ENCODE measurements at regions not wholly inside any gene's neighbourhood (a gene's known extent, or its start where the extent isn't known, plus 50 kb on each side); places are given as distances from the start of the nearest gene placed in this dataset.

GRCh38 chr13:88097541-88097940, 426.4 kb downstream of the SLITRK5 start:
- Histone ChIP-seq H4K20me1 (ENCODE audit: control insufficient read depth, insufficient read depth, low read depth, low read length) (no peaks in the 10 kb centered on the region), H3K4me2 (ENCODE audit: low read length) (no peak overlapping the region), H3K4me1 (ENCODE audit: control insufficient read depth, low read length) (no peaks in the 10 kb centered on the region), H3K27ac (ENCODE audit: low read depth, low read length) (no peak overlapping the region), H3K4me3 (ENCODE audit: low read length) (no peak overlapping the region), H3K9me2 (replicated peaks; ENCODE audit: control insufficient read depth, low read length) (no peaks in the 10 kb centered on the region), H3K27me3 (ENCODE audit: control insufficient read depth, low read length) (no peaks in the 10 kb centered on the region), H3K9me3 (ENCODE audit: control insufficient read depth, insufficient read depth, low read length) (no peaks in the 10 kb centered on the region), H3F3A (ENCODE audit: control insufficient read depth, insufficient read depth) (no peaks in the 10 kb centered on the region), H3K36me3 (ENCODE audit: control insufficient read depth, low read length) (no peaks in the 10 kb centered on the region), H3K79me2 (ENCODE audit: control insufficient read depth, low read length) (no peaks in the 10 kb centered on the region)
- no peak for TF ChIP-seq EZH2phosphoT487 (IDR thresholded peaks at IDR 0.05; ENCODE audit: borderline replicate concordance, low read length)
- no peak for TF ChIP-seq CTCF (IDR thresholded peaks at IDR 0.05; ENCODE audit: low read depth, low read length, poor library complexity, severe bottlenecking)

- TF ChIP-seq EZH2phosphoT487 (IDR thresholded peaks at IDR 0.05; ENCODE audit: borderline replicate concordance, low read length) (no peak), CTCF (IDR thresholded peaks at IDR 0.05; ENCODE audit: low read depth, low read length, poor library complexity, severe bottlenecking) (no peak)
- Histone ChIP-seq H3K27ac (ENCODE audit: low read depth, low read length) (no peak overlapping the region), H3K79me2 (ENCODE audit: control insufficient read depth, low read length) (no peaks in the 10 kb centered on the region), H4K20me1 (ENCODE audit: control insufficient read depth, insufficient read depth, low read depth, low read length) (no peaks in the 10 kb centered on the region), H3K4me2 (ENCODE audit: low read length) (no peak overlapping the region), H3K36me3 (ENCODE audit: control insufficient read depth, low read length) (no peaks in the 10 kb centered on the region), H3K4me3 (ENCODE audit: low read length) (no peak overlapping the region), H3F3A (ENCODE audit: control insufficient read depth, insufficient read depth) (no peaks in the 10 kb centered on the region), H3K9me2 (replicated peaks; ENCODE audit: control insufficient read depth, low read length) (no peaks in the 10 kb centered on the region), H3K27me3 (ENCODE audit: control insufficient read depth, low read length) (no peaks in the 10 kb centered on the region), H3K9me3 (ENCODE audit: control insufficient read depth, insufficient read depth, low read length) (no peaks in the 10 kb centered on the region), H3K4me1 (ENCODE audit: control insufficient read depth, low read length) (no peaks in the 10 kb centered on the region)
Observed at GRCh38 chr13:88103824-88104223, 432.7 kb downstream of the SLITRK5 start.

GRCh38 chr13:88104576-88104975, 433.4 kb downstream of the SLITRK5 start:
- Histone ChIP-seq H3K27me3 (ENCODE audit: control insufficient read depth, low read length) (no peaks in the 10 kb centered on the region), H3K36me3 (ENCODE audit: control insufficient read depth, low read length) (no peaks in the 10 kb centered on the region), H3K9me2 (replicated peaks; ENCODE audit: control insufficient read depth, low read length) (no peaks in the 10 kb centered on the region), H3K4me3 (ENCODE audit: low read length) (no peak overlapping the region), H3K9me3 (ENCODE audit: control insufficient read depth, insufficient read depth, low read length) (no peaks in the 10 kb centered on the region), H3K27ac (ENCODE audit: low read depth, low read length) (no peak overlapping the region), H3K4me1 (ENCODE audit: control insufficient read depth, low read length) (no peaks in the 10 kb centered on the region), H3F3A (ENCODE audit: control insufficient read depth, insufficient read depth) (no peaks in the 10 kb centered on the region), H3K4me2 (ENCODE audit: low read length) (no peak overlapping the region), H4K20me1 (ENCODE audit: control insufficient read depth, insufficient read depth, low read depth, low read length) (no peaks in the 10 kb centered on the region), H3K79me2 (ENCODE audit: control insufficient read depth, low read length) (no peaks in the 10 kb centered on the region)
- TF ChIP-seq EZH2phosphoT487 (IDR thresholded peaks at IDR 0.05; ENCODE audit: borderline replicate concordance, low read length) (no peak), CTCF (IDR thresholded peaks at IDR 0.05; ENCODE audit: low read depth, low read length, poor library complexity, severe bottlenecking) (no peak)

- no peaks in the 10 kb centered on the region for H3K9me2 ChIP-seq (replicated peaks; ENCODE audit: control insufficient read depth, low read length)
- H3K4me2 ChIP-seq (ENCODE audit: low read length), result no peak overlapping the region
- no peaks in the 10 kb centered on the region for H3F3A ChIP-seq (ENCODE audit: control insufficient read depth, insufficient read depth)
- H3K27ac ChIP-seq (ENCODE audit: low read depth, low read length), result no peak overlapping the region
- H4K20me1 ChIP-seq (ENCODE audit: control insufficient read depth, insufficient read depth, low read depth, low read length), result no peaks in the 10 kb centered on the region
- H3K27me3 ChIP-seq (ENCODE audit: control insufficient read depth, low read length), result no peaks in the 10 kb centered on the region
- H3K4me1 ChIP-seq (ENCODE audit: control insufficient read depth, low read length), result no peaks in the 10 kb centered on the region
- TF ChIP-seq CTCF (IDR thresholded peaks at IDR 0.05; ENCODE audit: low read depth, low read length, poor library complexity, severe bottlenecking), result no peak
- no peak for TF ChIP-seq EZH2phosphoT487 (IDR thresholded peaks at IDR 0.05; ENCODE audit: borderline replicate concordance, low read length)
- no peaks in the 10 kb centered on the region for H3K9me3 ChIP-seq (ENCODE audit: control insufficient read depth, insufficient read depth, low read length)
- H3K4me3 ChIP-seq (ENCODE audit: low read length), result no peak overlapping the region
- H3K79me2 ChIP-seq (ENCODE audit: control insufficient read depth, low read length), result no peaks in the 10 kb centered on the region
- no peaks in the 10 kb centered on the region for H3K36me3 ChIP-seq (ENCODE audit: control insufficient read depth, low read length)
Observed at GRCh38 chr13:88107570-88107969, 436.4 kb downstream of the SLITRK5 start.
